HG03135 (cell line): ENCODE measurements at regions not wholly inside any gene's neighbourhood (a gene's known extent, or its start where the extent isn't known, plus 50 kb on each side); places are given as distances from the start of the nearest gene placed in this dataset.
"Not testable (repeated sequence)": the region's sequence is repeated elsewhere in the genome, so short reads cannot be mapped to it uniquely, and the experiment has no call there.

Experiments used
- ATAC-seq: cut with Tn5 transposase; IDR thresholded peaks from one replicate; pipeline ENCODE4 v1.9.1; 2021; ENCODE audit warnings: mild to moderate bottlenecking, moderate library complexity; ENCODE audit not compliant: unreplicated experiment

- no peak for ATAC-seq
Observed at GRCh38 chr11:25317216-25317615, 820.4 kb downstream of the LUZP2 start.

- no peak for ATAC-seq
Observed at GRCh38 chr11:25319127-25319526, 822.3 kb downstream of the LUZP2 start.

DNA sequence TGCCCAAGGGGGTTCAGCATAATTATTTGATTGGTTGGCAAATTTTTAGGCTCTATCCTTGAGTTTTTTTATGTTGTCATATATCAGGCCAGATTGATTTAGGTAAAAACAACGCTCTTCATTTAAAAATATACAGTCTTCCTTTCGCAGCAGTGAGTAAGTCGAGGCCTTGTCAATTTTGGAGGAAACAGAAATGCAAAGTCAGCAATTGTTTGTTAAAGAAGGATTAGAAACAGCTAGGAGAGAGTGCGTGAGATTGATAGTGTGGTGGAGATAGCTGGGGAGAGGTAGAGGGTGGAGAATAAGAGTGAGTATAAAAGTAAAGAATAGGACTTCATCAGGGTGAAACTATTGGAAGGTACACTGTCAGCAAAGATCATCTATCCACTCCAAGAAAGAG lies 830.8 kb downstream of the LUZP2 start:
- ATAC-seq, result no peak

DNA sequence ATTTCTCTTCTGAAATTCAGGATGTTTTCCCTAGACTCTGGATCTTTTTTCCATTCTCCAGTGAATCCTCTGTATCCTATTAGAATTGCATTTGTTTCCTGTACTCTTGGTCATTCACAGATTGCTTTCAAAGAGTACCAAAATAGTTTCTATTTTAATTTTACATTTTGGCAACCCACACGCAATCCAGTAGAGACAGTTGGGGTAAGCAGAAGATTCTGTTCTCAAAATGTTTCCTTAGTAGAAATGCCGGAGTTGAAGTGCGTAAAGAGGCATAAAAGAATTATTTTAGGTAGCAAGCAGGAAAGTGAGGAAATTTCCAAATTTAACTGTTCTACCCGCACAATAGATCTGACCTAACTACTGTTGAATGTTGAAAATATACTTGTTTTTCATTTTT lies 842.4 kb downstream of the LUZP2 start:
- no peak for ATAC-seq

GRCh38 chr11:25349537-25349936 lies 852.7 kb downstream of the LUZP2 start:
- ATAC-seq, result no peak

DNA sequence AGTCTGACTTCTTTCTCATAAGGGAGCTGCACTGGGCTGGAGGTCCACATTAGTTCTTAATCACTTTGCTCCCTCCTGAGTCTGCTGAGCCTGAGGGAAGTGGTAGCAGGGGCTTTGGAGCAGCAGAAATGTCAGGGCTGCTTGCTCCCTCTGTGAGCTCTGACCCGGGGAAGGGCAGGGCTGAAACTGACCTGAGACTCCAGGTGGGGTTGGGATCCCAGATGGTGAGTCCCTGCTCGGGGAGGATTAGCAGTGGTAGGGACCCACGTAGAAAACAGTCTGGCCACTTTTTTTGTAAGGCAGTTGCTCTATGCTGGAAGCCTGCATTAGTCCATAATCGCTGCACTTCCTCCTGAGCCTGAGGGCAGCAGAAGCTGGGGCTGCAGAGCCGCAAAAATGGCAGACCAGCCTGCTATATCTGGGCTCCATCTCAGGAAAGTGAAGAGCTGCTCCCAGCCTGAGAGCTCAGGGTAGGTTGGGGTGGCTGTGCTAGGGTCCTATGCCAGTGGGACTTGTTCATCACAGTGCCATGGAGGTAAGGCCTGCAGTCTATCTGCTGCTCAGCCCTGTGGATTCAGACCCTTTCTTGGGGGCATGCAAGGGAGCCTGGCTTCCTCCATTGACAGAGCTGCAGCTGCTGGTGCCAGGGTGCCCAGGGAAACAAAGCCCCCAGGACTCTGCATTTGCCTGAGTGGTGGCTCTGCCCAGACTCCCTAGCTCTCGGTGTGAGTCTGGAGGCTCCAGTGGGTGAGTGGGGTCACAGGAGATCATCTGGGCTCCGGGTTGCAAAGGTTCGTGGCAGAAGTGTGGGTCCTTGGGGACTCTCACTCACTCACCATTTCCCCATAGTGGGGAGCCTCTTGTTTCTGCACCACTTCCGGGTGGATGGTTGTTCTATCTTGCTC lies 854.3 kb downstream of the LUZP2 start:
- no peak for ATAC-seq

GRCh38 chr11:25357133-25357532 lies 860.3 kb downstream of the LUZP2 start:
- ATAC-seq, result no peak

DNA sequence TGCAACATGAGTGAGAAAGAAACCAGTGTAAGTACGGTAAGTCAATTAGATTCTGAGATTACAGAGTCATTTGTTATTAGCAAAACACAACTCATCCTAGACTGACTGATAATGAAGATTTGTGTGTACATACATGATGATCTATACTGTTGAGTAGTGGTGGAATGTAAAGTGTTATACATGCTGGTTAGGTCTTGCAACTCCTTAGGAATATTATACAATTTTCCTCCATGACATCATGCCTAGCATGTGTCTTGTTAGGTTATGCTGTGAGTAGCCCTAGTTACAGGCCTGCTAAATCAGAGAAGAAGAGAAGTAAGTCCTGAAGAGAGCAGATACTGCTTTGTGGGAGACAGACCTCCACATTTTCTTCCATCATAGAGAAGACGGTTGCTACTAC lies 880.6 kb downstream of the LUZP2 start:
- ATAC-seq, result no peak

DNA sequence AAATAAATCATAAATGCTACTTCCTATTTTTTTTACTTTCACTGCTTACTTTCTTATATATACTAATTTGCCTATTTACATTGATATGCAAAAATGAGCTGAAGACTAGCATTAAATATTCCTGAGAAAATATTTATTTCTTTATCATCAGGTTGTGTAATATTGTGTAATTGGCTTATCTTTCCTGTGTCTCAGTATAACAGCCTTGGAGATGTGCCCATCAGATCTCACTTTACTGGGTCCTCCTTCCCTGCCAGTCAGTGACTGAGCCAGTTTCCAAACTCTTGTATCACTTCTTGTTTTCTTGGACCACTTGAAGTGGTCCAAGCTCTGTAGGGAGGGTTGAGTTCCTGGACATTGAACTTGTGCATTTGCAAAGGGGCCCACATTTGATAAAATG lies 900.0 kb downstream of the LUZP2 start:
- no peak for ATAC-seq

DNA sequence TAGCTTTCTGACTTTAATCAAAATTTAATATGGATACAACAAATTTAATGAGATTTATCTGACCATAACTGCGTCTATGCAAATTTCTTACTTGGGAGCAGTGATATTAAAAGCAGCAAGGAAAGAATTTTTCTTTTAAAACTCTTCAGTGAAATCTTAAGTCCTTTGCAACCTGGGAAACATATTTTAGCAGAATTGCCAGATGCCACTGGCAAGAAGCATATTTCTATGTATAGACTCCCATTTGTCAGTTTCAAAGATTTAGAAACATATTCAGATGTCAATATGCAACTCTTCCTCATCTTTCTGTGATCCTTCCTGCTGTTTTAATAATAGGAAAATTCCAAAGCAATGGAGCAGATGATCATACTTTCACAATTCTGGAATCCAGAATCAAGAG lies 911.3 kb downstream of the LUZP2 start:
- ATAC-seq, result no peak

DNA sequence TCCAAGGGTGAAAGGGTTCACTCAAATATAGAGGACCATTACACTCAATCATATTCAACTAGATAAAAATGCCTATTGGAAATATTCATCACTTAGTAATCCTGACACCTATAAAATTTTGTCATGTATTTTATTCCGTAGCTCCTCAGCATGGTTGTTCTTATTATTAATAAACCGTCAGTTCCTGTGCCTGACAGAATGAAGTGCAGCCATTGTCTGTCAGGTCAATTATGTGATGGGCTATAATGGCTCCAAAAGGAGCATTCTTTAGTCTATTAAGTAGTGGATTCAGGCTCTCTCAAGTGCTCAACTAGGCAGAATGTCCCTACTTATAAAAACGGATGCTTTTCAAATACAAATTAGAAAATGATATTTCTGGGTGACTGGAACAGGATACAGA lies 916.1 kb upstream of the ANO3 start:
- ATAC-seq, result no peak

DNA sequence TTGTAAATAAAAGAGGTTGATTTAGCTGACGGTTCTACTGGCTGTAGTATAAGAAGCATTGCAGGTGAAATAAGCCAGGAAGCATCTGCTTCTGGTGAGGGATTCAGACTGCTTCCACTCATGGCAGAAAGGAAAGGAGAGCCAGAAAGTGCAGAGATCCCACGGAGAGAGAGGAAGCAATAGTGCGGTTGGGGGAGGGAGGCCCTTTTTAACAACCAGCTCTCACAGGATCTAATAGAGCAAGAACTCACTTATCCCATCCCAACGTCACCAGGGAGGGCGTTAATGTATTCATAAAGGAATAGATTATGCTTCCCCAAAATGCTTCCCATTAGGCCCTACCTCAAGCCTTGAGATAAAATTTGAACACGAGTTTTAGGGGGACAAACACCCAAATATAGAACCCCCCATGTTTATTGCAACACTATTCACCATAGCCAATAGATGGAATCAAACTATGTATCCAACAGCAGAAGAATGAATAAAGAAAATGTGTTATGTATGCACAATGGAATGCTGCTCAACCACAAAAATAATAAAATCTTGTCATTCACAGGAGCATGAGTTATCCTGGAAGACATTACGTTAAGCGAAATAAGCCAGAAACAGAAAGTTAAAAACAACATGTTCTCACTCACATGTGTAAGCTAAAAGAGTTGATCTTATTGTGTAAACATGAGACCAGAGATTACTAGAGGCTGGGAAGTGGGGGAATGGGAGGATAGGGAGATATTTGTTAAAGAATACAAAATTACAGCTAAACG lies 908.3 kb upstream of the ANO3 start:
- no peak for ATAC-seq

- ATAC-seq, result no peak
Observed at GRCh38 chr11:25432376-25432775, 899.6 kb upstream of the ANO3 start.

GRCh38 chr11:25435197-25435596 lies 896.7 kb upstream of the ANO3 start:
- ATAC-seq, result no peak

DNA sequence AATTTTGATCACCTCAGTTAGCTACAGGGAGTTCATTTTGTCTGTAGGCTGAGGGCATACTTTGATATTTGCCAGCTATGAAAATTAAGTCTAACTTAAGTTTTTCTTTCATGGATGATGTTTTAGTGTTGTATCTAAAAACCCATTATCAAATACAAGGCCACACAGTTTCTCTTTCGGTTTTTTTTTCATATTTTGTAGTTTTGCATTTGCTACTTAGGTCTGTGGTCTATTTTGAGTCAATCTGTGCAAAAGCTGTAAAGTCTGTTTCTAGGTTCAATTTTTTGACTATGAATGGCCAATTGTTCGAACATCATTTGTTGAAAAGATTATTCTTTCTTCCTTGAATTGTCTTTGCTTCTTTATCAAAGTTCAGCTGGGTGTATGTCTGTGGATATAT lies 895.6 kb upstream of the ANO3 start:
- no peak for ATAC-seq

GRCh38 chr11:25441421-25441820 lies 890.5 kb upstream of the ANO3 start:
- no peak for ATAC-seq

DNA sequence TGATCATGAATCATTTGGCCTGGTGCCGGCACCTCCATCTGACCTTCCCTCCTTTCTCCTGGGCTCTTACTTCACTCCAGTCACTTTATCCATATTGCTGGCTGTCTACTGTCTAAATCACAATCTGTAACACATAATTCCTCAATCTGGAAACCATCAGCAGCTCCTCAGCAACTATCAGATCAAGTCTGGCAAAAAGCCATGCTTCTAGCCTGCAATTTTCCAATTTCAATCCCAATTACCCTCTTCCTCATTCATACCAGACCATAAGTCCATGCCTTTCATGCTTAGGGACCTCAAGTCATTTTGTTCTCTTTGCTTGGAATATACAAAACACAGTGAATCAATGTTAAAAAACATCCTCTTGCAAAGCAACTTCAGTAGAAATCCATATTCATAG lies 882.8 kb upstream of the ANO3 start:
- no peak for ATAC-seq

- no peak for ATAC-seq
Observed at GRCh38 chr11:25453471-25453870, 878.5 kb upstream of the ANO3 start.

DNA sequence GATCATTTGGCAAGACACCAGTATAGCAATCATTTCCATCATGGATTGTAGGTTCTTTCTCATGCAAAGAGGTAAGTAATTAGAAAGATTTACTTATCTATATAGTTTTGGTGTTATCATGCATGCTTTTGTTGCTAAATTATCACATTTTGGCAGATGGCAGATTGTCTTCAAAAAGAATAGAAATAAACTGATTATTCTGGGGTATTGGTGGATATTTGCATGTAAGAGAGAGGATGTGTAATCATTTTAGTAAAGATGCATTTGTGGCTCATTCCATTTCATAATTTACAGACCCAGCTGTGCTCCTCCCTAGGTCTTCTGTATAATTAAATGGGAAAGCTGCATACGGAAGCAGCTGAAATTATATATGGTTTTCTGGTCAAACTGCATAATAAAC lies 875.7 kb upstream of the ANO3 start:
- no peak for ATAC-seq

DNA sequence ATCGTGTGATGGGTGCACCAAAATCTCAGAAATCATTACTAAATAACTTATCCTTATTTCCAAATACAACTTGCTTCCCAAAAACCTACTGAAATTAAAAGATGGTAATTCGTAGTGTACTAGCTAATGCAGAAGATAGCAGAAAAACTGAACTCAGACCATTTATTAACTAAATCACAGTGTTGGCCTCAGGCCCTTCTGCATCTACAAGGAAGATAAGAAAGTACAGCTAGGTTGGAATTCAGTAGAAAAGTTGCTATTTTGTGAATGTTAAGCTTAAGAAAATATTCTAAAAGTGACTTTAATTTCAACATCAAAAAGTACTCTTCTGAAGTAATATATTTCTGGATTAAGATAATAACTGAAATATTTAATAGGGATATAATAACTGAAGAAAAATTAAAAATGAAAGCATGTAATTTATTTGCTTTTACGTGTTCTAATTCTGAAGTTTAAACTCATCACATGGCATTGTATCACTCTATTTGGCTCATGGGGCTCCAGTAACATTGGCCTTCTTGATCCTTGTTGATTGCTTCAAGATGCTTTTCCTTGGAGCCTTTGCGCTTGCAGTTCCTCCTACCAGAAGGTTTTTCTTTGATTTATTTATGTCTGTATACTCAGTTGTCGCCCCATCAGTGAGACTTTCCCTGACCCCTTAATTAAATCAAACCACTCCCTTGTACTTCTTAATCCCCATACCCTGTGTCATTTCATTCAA lies 847.9 kb upstream of the ANO3 start:
- ATAC-seq, result no peak

DNA sequence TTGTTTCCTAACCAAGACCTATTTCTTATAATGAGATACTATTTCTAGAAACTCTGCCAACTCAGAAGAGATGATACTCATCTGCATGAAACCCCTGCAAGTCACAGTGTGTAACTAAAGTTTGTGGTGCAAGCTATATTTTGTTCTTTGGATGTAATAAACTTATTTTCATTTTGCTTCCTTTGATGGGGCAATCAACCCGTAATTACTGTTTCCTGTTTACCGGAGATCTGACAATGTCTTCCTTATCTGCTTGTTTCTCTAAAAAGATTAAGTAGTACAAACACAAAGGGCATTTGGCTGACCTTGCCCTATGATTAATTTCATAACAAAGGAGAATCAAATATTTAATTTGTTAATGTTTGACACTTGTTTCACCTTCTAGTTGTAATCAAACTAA lies 846.6 kb upstream of the ANO3 start:
- ATAC-seq, result no peak

DNA sequence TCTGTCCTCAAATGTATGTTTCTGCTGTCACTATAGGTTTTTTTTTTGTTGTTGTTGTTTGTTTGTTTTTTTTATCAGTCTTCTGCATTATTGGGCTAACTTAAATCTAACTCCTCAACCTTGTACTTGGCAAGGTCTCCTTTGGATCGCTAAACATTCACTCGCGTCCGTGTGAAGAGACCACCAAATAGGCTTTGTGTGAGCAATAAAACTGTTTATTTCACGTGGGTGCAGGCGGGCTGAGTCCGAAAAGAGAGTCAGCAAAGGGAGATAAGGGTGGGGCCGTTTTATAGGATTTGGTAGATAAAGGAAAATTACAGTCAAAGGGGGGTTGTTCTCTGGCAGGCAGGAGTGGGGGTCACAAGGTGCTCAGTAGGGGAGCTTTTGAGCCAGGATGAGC lies 845.6 kb upstream of the ANO3 start:
- ATAC-seq, result not testable (repeated sequence)
